DMS53 treated with DMSO at 0.1 percent for 48 hours (cell line): ENCODE measurements at regions not wholly inside any gene's neighbourhood (a gene's known extent, or its start where the extent isn't known, plus 50 kb on each side); places are given as distances from the start of the nearest gene placed in this dataset.
"Not testable (repeated sequence)": the region's sequence is repeated elsewhere in the genome, so short reads cannot be mapped to it uniquely, and the experiment has no call there.

ENCODE experiments used
- DNase-seq: peaks from one replicate; lab custom pipeline; 2025; ENCODE audit not compliant: unreplicated experiment; lab: John Stamatoyannopoulos, UW

- DNase-seq, result no peak
Measured at GRCh38 chr17:14581186-14581830, 280.4 kb downstream of the HS3ST3B1 start.

- DNase-seq, result no peak
Measured at GRCh38 chr17:14580499-14580898, 279.6 kb downstream of the HS3ST3B1 start.

DNA sequence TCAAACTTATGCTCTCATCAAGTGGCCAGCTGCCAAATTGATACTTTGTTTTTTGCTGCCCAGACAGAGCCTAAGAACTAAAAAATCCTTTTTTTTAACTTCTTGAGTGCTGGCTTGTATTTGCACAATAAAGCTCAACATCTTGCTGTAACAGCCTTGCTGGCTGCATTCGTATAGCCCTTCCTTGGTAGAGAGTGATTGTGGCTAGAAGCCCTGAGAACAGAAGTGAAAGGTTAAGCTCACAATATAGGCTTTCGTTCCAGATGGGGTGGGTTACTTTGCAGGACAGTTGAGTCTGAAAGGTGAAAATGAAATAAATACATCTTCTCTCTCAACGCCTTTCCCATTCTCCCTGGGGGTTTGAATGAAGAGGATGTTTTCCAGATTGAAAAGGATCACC, 278.8 kb downstream of the HS3ST3B1 start:
- no peak for DNase-seq

- DNase-seq, result no peak
Measured at GRCh38 chr17:14575471-14575953, 274.6 kb downstream of the HS3ST3B1 start.

DNA sequence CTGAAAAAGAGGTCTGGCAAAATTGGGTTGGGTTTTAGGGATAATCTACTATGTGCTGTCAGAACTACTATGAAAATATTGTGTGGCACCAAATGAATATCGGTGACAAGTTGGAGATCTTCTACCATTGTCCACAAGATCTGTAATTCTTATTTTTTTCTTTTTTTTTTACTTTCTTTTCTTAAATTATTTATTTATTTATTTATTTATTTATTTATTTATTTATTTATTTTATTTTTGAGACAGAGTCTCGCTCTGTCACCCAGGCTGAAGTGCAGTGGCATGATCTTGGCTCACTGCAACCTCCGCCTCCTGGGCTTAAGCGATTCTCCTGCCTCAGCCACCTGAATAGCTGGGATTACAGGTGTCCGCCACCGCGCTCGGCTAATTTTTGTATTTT, 259.4 kb downstream of the HS3ST3B1 start:
- DNase-seq, result not testable (repeated sequence)

GRCh38 chr17:14559264-14560119, 258.6 kb downstream of the HS3ST3B1 start:
- DNase-seq, result no peak

DNA sequence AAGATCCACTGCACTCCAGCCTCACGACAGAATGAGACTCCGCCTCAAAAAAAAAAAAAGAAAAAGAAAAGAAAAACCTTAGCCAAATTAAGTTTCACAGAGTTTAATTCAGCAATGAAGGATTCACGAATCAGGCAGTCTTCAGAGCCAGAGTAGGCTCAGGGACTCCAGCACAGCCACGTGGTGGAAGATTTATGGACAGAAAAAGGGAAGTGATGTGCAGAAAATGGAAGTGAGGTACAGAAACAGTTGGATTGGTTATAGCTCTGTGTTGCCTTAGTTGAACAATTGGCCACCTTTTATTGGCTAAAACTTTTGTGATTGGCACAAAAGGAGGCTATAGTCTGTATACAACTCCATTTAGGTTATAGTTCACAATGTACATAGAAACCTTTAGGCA, 256.6 kb downstream of the HS3ST3B1 start:
- no peak for DNase-seq

GRCh38 chr17:14553847-14554246, 253.0 kb downstream of the HS3ST3B1 start:
- DNase-seq, result no peak

DNA sequence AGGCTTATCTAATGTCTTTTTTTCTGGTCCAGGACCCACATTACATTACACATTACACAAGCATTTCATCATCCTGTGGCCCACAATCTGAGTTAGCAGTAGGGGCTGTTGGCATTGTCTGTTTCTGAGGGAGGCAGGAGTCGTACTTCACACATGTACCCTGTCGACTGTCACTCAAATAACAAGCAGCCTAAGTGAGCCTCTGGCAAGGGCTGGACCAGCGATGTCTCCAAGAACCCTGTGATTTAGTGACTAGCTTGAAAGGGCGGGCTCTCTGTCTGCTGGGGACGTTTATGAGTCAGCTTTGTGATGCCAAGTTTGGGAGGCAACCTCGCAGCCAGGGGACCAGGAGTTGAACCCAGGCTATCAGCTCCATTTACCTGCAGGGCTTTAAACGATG, 251.4 kb downstream of the HS3ST3B1 start:
- no peak for DNase-seq

- no peak for DNase-seq
Measured at GRCh38 chr17:14547556-14547955, 246.7 kb downstream of the HS3ST3B1 start.

- no peak for DNase-seq
Measured at GRCh38 chr17:14547016-14547415, 246.1 kb downstream of the HS3ST3B1 start.

GRCh38 chr17:14545156-14545906, 244.4 kb downstream of the HS3ST3B1 start:
- no peak for DNase-seq

DNA sequence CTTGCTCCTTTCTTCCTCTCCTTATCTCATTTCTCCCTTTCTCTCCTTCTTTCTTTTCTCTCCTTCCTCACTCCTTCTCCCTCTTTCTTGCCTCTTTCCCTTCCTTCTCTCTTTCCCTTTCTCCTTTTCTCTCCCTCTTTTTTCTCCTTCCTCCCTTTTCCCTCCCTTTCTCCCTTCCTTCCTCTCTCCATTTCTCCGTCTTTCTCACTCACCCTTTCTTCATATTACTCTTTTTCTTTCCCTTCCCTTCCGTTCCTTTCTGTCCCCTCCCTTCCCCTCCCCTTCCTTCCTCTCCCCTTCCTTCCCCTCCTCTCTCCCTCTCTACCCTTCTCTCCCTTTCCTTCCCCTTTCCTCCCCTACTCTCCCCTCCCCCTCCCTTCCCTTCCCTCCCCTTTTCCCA, 240.8 kb downstream of the HS3ST3B1 start:
- no peak for DNase-seq

DNA sequence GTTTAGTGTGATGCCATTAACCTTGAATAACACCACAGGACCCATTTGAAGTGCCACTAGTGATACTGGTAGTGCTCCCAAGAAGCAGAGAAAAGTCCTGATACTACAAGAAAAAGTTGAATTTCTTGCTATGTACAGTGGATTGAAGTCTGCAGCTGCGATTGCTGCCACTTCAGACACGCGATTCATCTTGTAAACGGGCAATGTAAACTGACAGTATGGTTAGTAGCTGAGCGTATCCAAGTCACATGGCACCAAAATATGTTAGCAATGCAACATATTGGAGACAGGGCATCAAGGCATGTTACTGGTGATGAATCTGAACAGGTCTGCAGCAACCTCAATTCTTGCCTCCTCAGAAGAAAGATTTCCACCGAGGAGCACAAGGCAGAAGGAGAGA, 238.9 kb downstream of the HS3ST3B1 start:
- DNase-seq, result no peak

- DNase-seq, result not testable (repeated sequence)
Measured at GRCh38 chr17:14532242-14532641, 231.4 kb downstream of the HS3ST3B1 start.

DNA sequence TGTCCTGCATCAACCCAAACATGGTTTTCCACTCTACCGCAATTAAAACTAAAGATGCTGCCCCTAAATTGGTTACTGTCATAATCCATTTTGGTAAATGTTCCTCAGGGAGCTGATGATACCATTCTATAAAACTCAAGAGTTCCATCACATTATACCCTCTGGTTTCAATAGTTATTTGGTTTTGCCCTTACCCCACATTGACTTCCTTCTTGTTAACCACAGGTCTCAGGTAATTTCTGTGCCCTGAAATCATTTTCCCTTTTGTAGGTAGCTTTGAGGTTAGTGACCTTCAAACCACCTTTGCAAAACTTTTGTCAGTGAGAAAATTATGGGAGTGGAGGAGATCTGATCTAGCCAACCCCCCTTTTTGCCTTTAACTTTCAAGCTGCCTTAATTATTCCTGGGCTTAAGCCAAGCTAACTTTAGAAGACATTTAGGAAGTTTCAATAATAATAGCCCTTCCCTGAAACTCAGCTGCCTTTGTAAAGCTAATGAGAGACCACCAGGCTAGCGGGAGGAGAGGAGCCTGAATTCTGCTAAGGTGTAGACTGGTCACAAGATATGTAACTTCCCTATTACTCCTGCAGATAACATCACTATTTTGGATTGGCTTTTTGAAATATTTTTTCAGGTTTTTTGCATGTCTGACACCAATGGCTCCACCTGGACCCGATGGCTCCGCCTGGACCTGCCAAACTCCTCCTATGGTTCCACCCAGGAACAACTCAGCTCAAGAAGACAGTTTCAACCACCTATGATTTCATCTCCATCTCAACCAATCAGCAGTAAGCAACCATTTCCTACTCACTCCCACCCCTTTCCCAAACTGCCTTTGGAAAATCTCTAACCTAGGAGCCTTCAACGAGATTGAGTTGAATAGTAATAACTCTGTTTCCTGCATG, 224.9 kb downstream of the HS3ST3B1 start:
- no peak for DNase-seq

- no peak for DNase-seq
Measured at GRCh38 chr17:14522795-14523387, 222.0 kb downstream of the HS3ST3B1 start.

DNA sequence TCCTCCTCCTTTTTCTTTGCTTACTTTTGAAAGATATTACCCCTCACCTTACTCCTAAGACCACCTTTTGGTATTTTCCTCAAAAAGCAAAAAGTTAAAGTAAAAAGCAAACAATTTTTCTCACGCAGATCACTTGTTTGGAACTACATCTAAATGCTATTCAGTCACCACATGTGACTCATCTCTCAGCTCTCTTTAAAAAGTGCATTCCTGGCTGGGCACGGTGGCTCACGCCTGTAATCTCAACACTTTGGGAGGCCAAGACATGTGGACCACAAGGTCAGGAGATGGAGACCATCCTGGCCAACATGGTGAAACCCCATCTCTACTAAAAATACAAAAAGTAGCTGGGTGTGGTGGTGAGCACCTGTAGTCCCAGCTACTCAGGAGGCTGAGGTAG, 218.0 kb downstream of the HS3ST3B1 start:
- not testable (repeated sequence) for DNase-seq

GRCh38 chr17:14514973-14515372, 214.1 kb downstream of the HS3ST3B1 start:
- DNase-seq, result no peak

GRCh38 chr17:14513835-14514234, 213.0 kb downstream of the HS3ST3B1 start:
- DNase-seq, result no peak
